ENCODE measurements at regions not wholly inside any gene's neighbourhood (a gene's known extent, or its start where the extent isn't known, plus 50 kb on each side); places are given as distances from the start of the nearest gene placed in this dataset.

DNA sequence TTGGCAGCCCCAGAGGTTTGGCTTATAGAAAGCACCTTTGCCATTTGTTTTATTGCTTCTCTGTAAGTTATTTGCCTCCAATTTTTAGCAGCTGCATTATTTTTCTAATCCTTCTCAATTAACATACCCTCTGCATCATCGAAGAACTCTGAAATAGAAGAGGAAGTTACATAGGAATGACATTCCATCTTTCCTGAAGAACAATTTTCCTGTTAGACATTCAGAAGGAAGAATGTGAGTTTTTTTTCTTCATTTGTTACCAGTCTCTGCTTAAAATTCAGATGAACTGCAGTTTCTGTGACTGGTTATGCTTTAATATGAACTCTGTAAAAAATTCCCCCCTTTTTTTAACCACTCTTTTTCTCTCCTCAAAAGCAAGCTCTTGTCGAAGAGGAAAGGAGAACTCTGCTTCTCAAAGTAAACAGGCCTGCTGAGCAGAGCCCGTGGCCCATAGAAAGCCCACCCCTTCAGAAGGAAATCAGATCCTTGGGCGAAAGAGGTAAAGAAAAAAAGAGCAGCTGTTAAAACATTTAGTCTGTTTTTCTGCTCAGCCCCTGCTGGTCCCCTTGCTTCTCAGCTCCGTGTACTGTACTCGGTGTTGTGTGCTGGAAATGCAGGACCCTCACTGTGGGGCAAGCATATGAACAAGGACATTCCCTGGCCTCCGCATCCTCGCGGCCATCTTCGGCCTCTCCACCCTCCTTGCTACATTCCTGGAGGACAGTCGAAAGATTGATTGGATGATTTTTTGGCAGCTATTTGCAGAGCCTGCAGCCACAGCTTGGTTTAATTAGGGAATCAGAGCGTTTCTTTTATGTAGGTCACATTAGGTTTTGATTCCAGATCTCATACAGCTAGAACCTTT is 164.4 kb upstream of the LRIG3 start:
- no CpG with 5 or more reads among the region's 12 CpGs for WGBS (ENCODE audit: extremely low coverage, insufficient read length, low lambda C conversion rate)
- H3K27ac Mint-ChIP-seq: peak overlapping the region; percentile 73 to 75 (median 74); a peak in 6 of 7 replicates
- H3K23me2 ChIP-seq (ENCODE audit: insufficient read length, low read depth, low read length, poor library complexity, severe bottlenecking): no peaks in the 10 kb centered on the region

More for the DNA sequence above, 164.4 kb upstream of the LRIG3 start:
- no peak overlapping the region for H3T11ph ChIP-seq (ENCODE audit: low read length)
- no peak overlapping the region for H3K56ac ChIP-seq (ENCODE audit: insufficient read length, low read depth, low read length)
- no peak overlapping the region for H3K23ac ChIP-seq (ENCODE audit: insufficient read length, low read depth, low read length)
- Mint-ChIP-seq H3K9me3 (no peaks in the 10 kb centered on the region), H3K36me3 (ENCODE audit: insufficient read depth in 1 of 3, low read depth in 3 of 3) (no peaks in the 10 kb centered on the region), H3K4me1 (peaks cover 16 to 30% of the 10 kb centered on the region in 2 experiments), H3K4me3 (no peak overlapping the region), H3K27me3 (ENCODE audit: low read depth) (no peaks in the 10 kb centered on the region)
- peak overlapping the region; percentile 99 for H2AFZ ChIP-seq (ENCODE audit: low read length)
- H3K4me1 ChIP-seq (ENCODE audit: insufficient read depth, low read length): no peaks in the 10 kb centered on the region; the same call in 1 of the 2 replicates
- H3K18ac ChIP-seq (ENCODE audit: insufficient read length, low read depth, low read length): peak overlapping the region; percentile 45
- no peak overlapping the region for H4K5ac ChIP-seq (ENCODE audit: insufficient read length, low read depth, low read length)
- no peaks in the 10 kb centered on the region for H3K79me2 ChIP-seq (ENCODE audit: insufficient read depth, low read length)
- H2BK12ac ChIP-seq (ENCODE audit: insufficient read length, low read depth, low read length): no peak overlapping the region
- no peak overlapping the region for H3K4ac ChIP-seq (ENCODE audit: low read depth, low read length)
- no peaks in the 10 kb centered on the region for H4K20me1 ChIP-seq (ENCODE audit: control insufficient read depth, insufficient read depth, insufficient read length)
- H3K9me3 ChIP-seq (ENCODE audit: control insufficient read depth, low read depth, low read length): no peaks in the 10 kb centered on the region
- no peak overlapping the region for H2BK20ac ChIP-seq (ENCODE audit: low read depth, low read length, poor library complexity, severe bottlenecking)
- H2BK5ac ChIP-seq (ENCODE audit: insufficient read length, low read length): no peak overlapping the region
- peak overlapping the region; percentile 31; the same call in 1 of the 2 replicates for H3K14ac ChIP-seq (ENCODE audit: insufficient read depth, low read length)
- TF ChIP-seq, protein P1, sequence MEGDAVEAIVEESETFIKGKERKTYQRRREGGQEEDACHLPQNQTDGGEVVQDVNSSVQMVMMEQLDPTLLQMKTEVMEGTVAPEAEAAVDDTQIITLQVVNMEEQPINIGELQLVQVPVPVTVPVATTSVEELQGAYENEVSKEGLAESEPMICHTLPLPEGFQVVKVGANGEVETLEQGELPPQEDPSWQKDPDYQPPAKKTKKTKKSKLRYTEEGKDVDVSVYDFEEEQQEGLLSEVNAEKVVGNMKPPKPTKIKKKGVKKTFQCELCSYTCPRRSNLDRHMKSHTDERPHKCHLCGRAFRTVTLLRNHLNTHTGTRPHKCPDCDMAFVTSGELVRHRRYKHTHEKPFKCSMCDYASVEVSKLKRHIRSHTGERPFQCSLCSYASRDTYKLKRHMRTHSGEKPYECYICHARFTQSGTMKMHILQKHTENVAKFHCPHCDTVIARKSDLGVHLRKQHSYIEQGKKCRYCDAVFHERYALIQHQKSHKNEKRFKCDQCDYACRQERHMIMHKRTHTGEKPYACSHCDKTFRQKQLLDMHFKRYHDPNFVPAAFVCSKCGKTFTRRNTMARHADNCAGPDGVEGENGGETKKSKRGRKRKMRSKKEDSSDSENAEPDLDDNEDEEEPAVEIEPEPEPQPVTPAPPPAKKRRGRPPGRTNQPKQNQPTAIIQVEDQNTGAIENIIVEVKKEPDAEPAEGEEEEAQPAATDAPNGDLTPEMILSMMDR (conservative IDR thresholded peaks at IDR 0.05): no peak
- H3K27me3 ChIP-seq (ENCODE audit: insufficient read depth, low read length): no peaks in the 10 kb centered on the region
- no peak overlapping the region for H4K91ac ChIP-seq (ENCODE audit: insufficient read length, low read depth, low read length)
- peak; percentile 44 for DNase-seq
- H4K8ac ChIP-seq (replicated peaks; ENCODE audit: insufficient read length, low read depth, low read length): no peak overlapping the region
- no peaks in the 10 kb centered on the region for H3K79me1 ChIP-seq (ENCODE audit: insufficient read depth, low read depth, low read length, poor library complexity, severe bottlenecking)
- no peak overlapping the region for H2BK120ac ChIP-seq (ENCODE audit: low read depth, low read length, poor library complexity, severe bottlenecking)
- H2AK5ac ChIP-seq (ENCODE audit: insufficient read length, low read length): no peak overlapping the region
- no peak overlapping the region for H3K4me2 ChIP-seq (ENCODE audit: insufficient read depth, insufficient read length, low read length)
- no peak overlapping the region for H3K27ac ChIP-seq (ENCODE audit: insufficient read length, low read depth, low read length)
- H2BK15ac ChIP-seq (ENCODE audit: low read depth, low read length): no peak overlapping the region
- no peak overlapping the region for H3K9ac ChIP-seq (ENCODE audit: extremely low read depth, insufficient read length, low read length)
